B cell (primary cell): ENCODE measurements at regions not wholly inside any gene's neighbourhood (a gene's known extent, or its start where the extent isn't known, plus 50 kb on each side); places are given as distances from the start of the nearest gene placed in this dataset.

ENCODE experiments used
- CTCF ChIP-seq: fragments of 200-600 bp; IDR thresholded peaks from one replicate; pipeline ENCODE4 v1.8.0; 2022; ENCODE audit warnings: antibody characterized with exemption, mild to moderate bottlenecking
- EZH2 ChIP-seq: IDR thresholded peaks from 2 replicates; pipeline ENCODE4 v1.6.1; 2012; ENCODE audit warnings: borderline replicate concordance, low read depth, mild to moderate bottlenecking, moderate library complexity, low read length; ENCODE audit not compliant: insufficient read depth, poor library complexity, severe bottlenecking

GRCh38 chr18:73118121-73118816, 250.5 kb upstream of the NETO1 start:
- TF ChIP-seq CTCF (no peak), EZH2 (no peak)
